ENCODE measurements at regions not wholly inside any gene's neighbourhood (a gene's known extent, or its start where the extent isn't known, plus 50 kb on each side); places are given as distances from the start of the nearest gene placed in this dataset.

DNA sequence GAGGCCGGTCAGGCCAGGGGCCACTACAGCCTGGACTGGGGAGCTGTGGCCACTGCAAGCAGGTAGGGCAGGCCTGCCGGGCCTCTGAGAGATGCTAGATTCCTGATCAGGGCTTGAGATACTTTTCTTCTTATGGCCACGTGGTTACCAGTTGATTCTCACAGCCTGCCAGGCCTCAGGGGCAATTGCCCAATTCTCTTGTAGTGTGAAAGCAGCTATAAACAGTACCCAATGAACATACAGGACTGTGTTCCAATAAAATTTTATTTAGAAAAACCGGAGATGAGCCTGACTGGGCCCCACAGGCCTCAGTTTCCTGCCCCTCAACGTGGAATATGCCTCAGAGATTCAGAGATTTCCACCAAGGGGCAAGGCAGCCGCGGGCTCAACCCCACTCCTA is 475.2 kb downstream of the TCERG1L start:
- no peaks in the 10 kb centered on the region for H3K23me2 ChIP-seq (ENCODE audit: insufficient read length, low read depth, low read length, poor library complexity, severe bottlenecking)
- H3K27ac ChIP-seq (ENCODE audit: insufficient read length, low read depth, low read length), result no peak overlapping the region
- no peak overlapping the region for H2BK12ac ChIP-seq (ENCODE audit: insufficient read length, low read depth, low read length)
- H3K4me3 Mint-ChIP-seq, result no peak overlapping the region
- H3K4me1 ChIP-seq (ENCODE audit: insufficient read depth, low read length), result no peaks in the 10 kb centered on the region
- H3K79me1 ChIP-seq (ENCODE audit: insufficient read depth, low read depth, low read length, poor library complexity, severe bottlenecking), result no peaks in the 10 kb centered on the region
- no peak overlapping the region for H3K4ac ChIP-seq (ENCODE audit: low read depth, low read length)
- no peak overlapping the region for H2AFZ ChIP-seq (ENCODE audit: low read length)
- no peak overlapping the region for H3K14ac ChIP-seq (ENCODE audit: insufficient read depth, low read length)
- no peak overlapping the region for H3T11ph ChIP-seq (ENCODE audit: low read length)
- no peaks in the 10 kb centered on the region; a peak in 1 of 7 replicates for H3K36me3 Mint-ChIP-seq (ENCODE audit: insufficient read depth in 1 of 3, low read depth in 3 of 3)
- no peak overlapping the region for H4K8ac ChIP-seq (replicated peaks; ENCODE audit: insufficient read length, low read depth, low read length)
- H4K20me1 ChIP-seq (ENCODE audit: control insufficient read depth, insufficient read depth, insufficient read length), result no peaks in the 10 kb centered on the region
- H2BK5ac ChIP-seq (ENCODE audit: insufficient read length, low read length), result no peak overlapping the region
- TF ChIP-seq CTCF (conservative IDR thresholded peaks at IDR 0.05), result no peak
- H2AK5ac ChIP-seq (ENCODE audit: insufficient read length, low read length), result no peak overlapping the region
- no peak overlapping the region for H3K18ac ChIP-seq (ENCODE audit: insufficient read length, low read depth, low read length)
- H3K9me3 Mint-ChIP-seq, result no peaks in the 10 kb centered on the region; a peak in 2 of 5 replicates
- no peak overlapping the region for H3K4me2 ChIP-seq (ENCODE audit: insufficient read depth, insufficient read length, low read length)
- no peaks in the 10 kb centered on the region for H3K27me3 ChIP-seq (ENCODE audit: insufficient read depth, low read length)
- H3K9me3 ChIP-seq (ENCODE audit: control insufficient read depth, low read depth, low read length), result no peaks in the 10 kb centered on the region
- no peak overlapping the region for H3K27ac Mint-ChIP-seq
- H3K27me3 Mint-ChIP-seq (ENCODE audit: low read depth), result no peaks in the 10 kb centered on the region; the same call in 1 of the 2 replicates
- no peak overlapping the region for H2BK20ac ChIP-seq (ENCODE audit: low read depth, low read length, poor library complexity, severe bottlenecking)
- H3K56ac ChIP-seq (ENCODE audit: insufficient read length, low read depth, low read length), result no peak overlapping the region
- H3K23ac ChIP-seq (ENCODE audit: insufficient read length, low read depth, low read length), result no peak overlapping the region
- no CpG with 5 or more reads among the region's 7 CpGs for WGBS (ENCODE audit: extremely low coverage, insufficient read length, low lambda C conversion rate)
- H3K4me1 Mint-ChIP-seq, result peaks cover 0 to 2% of the 10 kb centered on the region in 2 experiments; a peak in 1 of 4 replicates
- H2BK15ac ChIP-seq (ENCODE audit: low read depth, low read length), result no peak overlapping the region
- H2BK120ac ChIP-seq (ENCODE audit: low read depth, low read length, poor library complexity, severe bottlenecking), result no peak overlapping the region
- H4K5ac ChIP-seq (ENCODE audit: insufficient read length, low read depth, low read length), result no peak overlapping the region
- DNase-seq, result no peak
- H4K91ac ChIP-seq (ENCODE audit: insufficient read length, low read depth, low read length), result no peak overlapping the region
- H3K9ac ChIP-seq (ENCODE audit: extremely low read depth, insufficient read length, low read length), result no peak overlapping the region
- H3K79me2 ChIP-seq (ENCODE audit: insufficient read depth, low read length), result no peaks in the 10 kb centered on the region

Measured in H9 (cell line).